Endothelial cell of umbilical vein (primary cell): ENCODE measurements at regions not wholly inside any gene's neighbourhood (a gene's known extent, or its start where the extent isn't known, plus 50 kb on each side); places are given as distances from the start of the nearest gene placed in this dataset.

Experiments used
- BruUV-seq: library from RNA; stranded (reverse); fragments of 400-500 nt; replicated peaks from 2 replicates; lab custom pipeline; 2021; lab: Mats Ljungman, UMichigan
- CTCF ChIA-PET: fragments of 300-600, 350-600 bp; sonication (Branson Sonifier 250); formaldehyde crosslinking; loops from one replicate; lab custom pipeline; 2021; ENCODE audit warnings: antibody characterized with exemption, inconsistent platforms; lab: Charles Lee
- POLR2A ChIA-PET: fragments of 300-600, 350-600 bp; sonication (Branson Sonifier 250); formaldehyde crosslinking; loops from one replicate; lab custom pipeline; 2021; ENCODE audit warnings: antibody characterized with exemption, inconsistent platforms; lab: Charles Lee
- DNase-seq: peaks from one replicate; pipeline ENCODE4 v3.0.0-alpha.2; 2011; ENCODE audit warnings: low read depth, low spot score
- FAIRE-seq: peaks from 2 replicates; lab custom pipeline; 2011; peaks lifted over from hg19 to GRCh38; lab: Jason Lieb, UNC
- H2AFZ ChIP-seq: 2 replicates; pipeline ENCODE4 v1.6.0; 2012; ENCODE audit warnings: low read depth, low read length, control low read depth, inconsistent platforms
- H3K27ac ChIP-seq: 2 replicates; pipeline ENCODE4 v1.5.1; 2011; ENCODE audit warnings: low read depth, mild to moderate bottlenecking, control low read depth, low read length, moderate library complexity; ENCODE audit not compliant: insufficient read depth
- H3K27me3 ChIP-seq, 2 experiments: 2 replicates each; pipeline versions ENCODE4 v1.6.0 to v1.6.1; 2011; ENCODE audit warnings: low read length in 2 of 2, mixed read lengths in 1 of 2; ENCODE audit not compliant: control insufficient read depth in 2 of 2, insufficient read depth in 2 of 2
- H3K36me3 ChIP-seq, 2 experiments: 2 replicates in 1 of 2; 3 replicates in 1 of 2; pipeline ENCODE4 v1.5.1; 2011; ENCODE audit warnings: low read length in 2 of 2, mild to moderate bottlenecking in 1 of 2, moderate library complexity in 1 of 2; ENCODE audit not compliant: control insufficient read depth in 2 of 2, insufficient read depth in 2 of 2; ENCODE audit errors: extremely low read depth in 1 of 2
- H3K4me1 ChIP-seq: 3 replicates; pipeline ENCODE4 v1.5.1; 2011; ENCODE audit warnings: mild to moderate bottlenecking, low read length; ENCODE audit not compliant: control insufficient read depth, insufficient read depth; ENCODE audit errors: extremely low read depth
- H3K4me2 ChIP-seq: 2 replicates; pipeline ENCODE4 v1.6.1; 2011; ENCODE audit warnings: low read length, control low read depth, mixed read lengths; ENCODE audit not compliant: insufficient read depth
- H3K4me3 ChIP-seq, 3 experiments: fragments of 200-600 bp in 1 of 3; sonication (generic), shearing (Covaris generic) in 1 of 3; replicated peaks in 1 of 3; 2 replicates each; pipeline ENCODE4 v1.5.1; 2011 to 2016; ENCODE audit warnings: control low read depth in 3 of 3, low read length in 3 of 3, mild to moderate bottlenecking in 2 of 3, inconsistent platforms in 1 of 3, low read depth in 1 of 3, moderate library complexity in 1 of 3; ENCODE audit not compliant: insufficient read depth in 1 of 3
- H3K79me2 ChIP-seq: 2 replicates; pipeline ENCODE4 v1.6.0; 2012; ENCODE audit warnings: low read length, inconsistent platforms; ENCODE audit not compliant: control insufficient read depth, insufficient read depth
- H3K9ac ChIP-seq: replicated peaks from 2 replicates; pipeline ENCODE3; 2011; ENCODE audit warnings: low read length, control low read depth; ENCODE audit not compliant: insufficient read depth; ENCODE audit errors: extremely low read depth
- H3K9me1 ChIP-seq: replicated peaks from 3 replicates; pipeline ENCODE4 v1.6.0; 2011; ENCODE audit warnings: mild to moderate bottlenecking, low read length; ENCODE audit not compliant: control insufficient read depth, insufficient read depth; ENCODE audit errors: extremely low read depth
- H3K9me3 ChIP-seq: replicated peaks from 2 replicates; pipeline ENCODE4 v1.5.1; 2012; ENCODE audit warnings: low read length, inconsistent platforms; ENCODE audit not compliant: control insufficient read depth, insufficient read depth
- H4K20me1 ChIP-seq: replicated peaks from 2 replicates; pipeline ENCODE3; 2011; ENCODE audit warnings: mild to moderate bottlenecking, low read length; ENCODE audit not compliant: control insufficient read depth, insufficient read depth; ENCODE audit errors: extremely low read depth
- EZH2 ChIP-seq: IDR thresholded peaks from 2 replicates; pipeline ENCODE4 v1.6.1; 2012; ENCODE audit warnings: borderline replicate concordance, low read depth, mild to moderate bottlenecking, moderate library complexity, low read length, inconsistent platforms; ENCODE audit not compliant: severe bottlenecking
- FOS ChIP-seq: IDR thresholded peaks from 2 replicates; pipeline ENCODE4 v1.6.1; 2011; ENCODE audit warnings: mild to moderate bottlenecking, low read length, moderate library complexity, borderline replicate concordance; ENCODE audit not compliant: insufficient read depth
- GATA2 ChIP-seq: IDR thresholded peaks from 2 replicates; pipeline ENCODE4 v1.7.0; 2011; ENCODE audit warnings: low read depth, mild to moderate bottlenecking, moderate library complexity, mixed read lengths, low read length; ENCODE audit not compliant: insufficient read length, insufficient read depth
- JUN ChIP-seq: IDR thresholded peaks from 2 replicates; pipeline ENCODE4 v1.6.1; 2011; ENCODE audit warnings: borderline replicate concordance, low read depth; ENCODE audit not compliant: insufficient read length, insufficient read depth
- MYC ChIP-seq: IDR thresholded peaks from one replicate; pipeline ENCODE4 v1.6.1; 2011; ENCODE audit warnings: mild to moderate bottlenecking, low read depth, low read length
- POLR2A ChIP-seq: IDR thresholded peaks from 2 replicates; pipeline ENCODE4 v1.6.1; 2012; ENCODE audit warnings: low read depth, mild to moderate bottlenecking, control low read depth, low read length
- POLR2AphosphoS5 ChIP-seq: IDR thresholded peaks from 2 replicates; pipeline ENCODE4 v1.6.1; 2012; ENCODE audit warnings: low read depth, mild to moderate bottlenecking, control low read depth, low read length, moderate library complexity; ENCODE audit not compliant: insufficient read depth
- dilution Hi-C: fragments of 300-500 bp; cut with MboI; formaldehyde crosslinking; loops from one replicate; pipeline ENCODE4 v1.15.0; 2019; ENCODE audit warnings: low sequenced_read_pairs; ENCODE audit not compliant: extremely low pct_ligation_motif_present
- intact Hi-C: fragments of 100-400 bp; cut with micrococcal nuclease; formaldehyde crosslinking; loops from one replicate; pipeline ENCODE4 v1.10.0; 2022
- TF ChIP-seq, protein P1 (sequence below), 2 donors: IDR thresholded peaks; 1 replicate in 1 of 2; 2 replicates in 1 of 2; pipeline ENCODE4 v1.5.1; 2011; ENCODE audit warnings: low read length in 2 of 2, mild to moderate bottlenecking in 2 of 2, moderate library complexity in 2 of 2, control low read depth in 1 of 2, inconsistent platforms in 1 of 2, low read depth in 1 of 2; ENCODE audit not compliant: insufficient read depth in 1 of 2; ENCODE audit errors: extremely low read depth in 1 of 2
- TF ChIP-seq, protein P2 (sequence below): IDR thresholded peaks from 2 replicates; pipeline ENCODE4 v1.6.1; 2011; ENCODE audit not compliant: insufficient read depth, insufficient read length

DNA sequence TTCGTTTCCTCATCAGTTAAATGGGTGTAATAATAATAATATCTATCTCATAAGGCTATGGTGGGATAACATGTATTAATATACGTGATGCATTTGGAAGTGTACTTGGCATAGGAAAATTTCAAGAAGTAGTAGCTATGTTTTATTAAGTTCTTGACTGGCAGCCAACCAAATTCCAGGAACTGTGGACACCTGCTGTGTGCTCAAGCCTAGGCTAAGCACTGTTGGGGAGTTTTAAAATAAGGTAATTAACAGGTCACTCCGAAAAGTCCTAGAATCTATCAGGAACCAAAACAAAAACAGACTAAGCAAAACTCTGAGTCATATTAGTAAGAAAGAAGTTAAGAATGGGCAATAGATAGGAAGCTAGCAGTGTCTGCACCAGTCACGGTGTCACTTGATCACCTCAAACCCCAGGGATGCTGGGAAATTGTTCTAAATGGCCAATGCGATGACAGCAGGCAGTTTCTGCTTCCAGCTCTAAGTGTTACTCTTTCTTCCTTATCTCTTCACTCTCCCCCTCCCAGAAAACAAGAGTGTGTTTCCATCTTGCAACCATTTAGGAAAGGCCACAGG lies 92.0 kb upstream of the GDF10 start:
- no peak overlapping the region for H3K4me3 ChIP-seq
- no peak overlapping the region for H2AFZ ChIP-seq
- H3K9me1 ChIP-seq, result no peaks in the 10 kb centered on the region
- no peak overlapping the region for H3K27ac ChIP-seq
- POLR2A ChIA-PET, result no interaction called here
- H3K9ac ChIP-seq, result no peak overlapping the region
- dilution Hi-C loops (no loop called here), intact Hi-C loops (no loop called here)
- H3K4me2 ChIP-seq, result no peak overlapping the region
- no TSS peak for BruUV-seq
- TF ChIP-seq JUN, result no peak
- TF ChIP-seq FOS, result no peak
- no peak for TF ChIP-seq EZH2
- H3K27me3 ChIP-seq, result no peaks in the 10 kb centered on the region
- no peak for FAIRE-seq
- DNase-seq, result no peak
- H4K20me1 ChIP-seq, result no peaks in the 10 kb centered on the region
- CTCF ChIA-PET, result no interaction called here
- H3K9me3 ChIP-seq, result no peaks in the 10 kb centered on the region
- H3K36me3 ChIP-seq, result no peaks in the 10 kb centered on the region
- H3K4me1 ChIP-seq, result no peaks in the 10 kb centered on the region
- no peaks in the 10 kb centered on the region for H3K79me2 ChIP-seq

DNA sequence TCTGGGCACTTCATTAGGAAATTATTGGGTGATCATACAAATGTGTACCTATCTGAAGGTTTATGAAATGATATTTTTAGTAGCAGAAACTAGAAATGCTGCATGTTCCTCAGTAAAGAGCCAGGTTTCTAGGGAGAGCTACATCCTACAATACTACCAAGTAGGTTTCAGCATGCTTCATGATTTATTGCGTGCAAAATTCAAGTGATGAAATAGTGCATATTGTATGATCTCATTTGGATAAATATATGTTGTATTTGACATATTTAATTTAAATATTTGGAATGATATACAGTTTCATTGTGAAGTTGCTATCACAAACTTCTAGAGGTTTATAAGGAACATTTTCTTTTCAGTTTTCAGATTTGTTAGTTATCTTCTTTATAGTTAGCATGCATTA lies 90.5 kb upstream of the GDF10 start:
- dilution Hi-C loops, result no loop called here
- ChIA-PET POLR2A (no interaction called here), CTCF (no interaction called here)
- Histone ChIP-seq H2AFZ (no peak overlapping the region), H3K27me3 (no peaks in the 10 kb centered on the region), H3K36me3 (no peaks in the 10 kb centered on the region), H3K27ac (no peak overlapping the region), H3K4me2 (no peak overlapping the region), H3K9ac (no peak overlapping the region), H3K4me3 (no peak overlapping the region), H3K9me1 (no peaks in the 10 kb centered on the region), H3K4me1 (no peaks in the 10 kb centered on the region), H4K20me1 (no peaks in the 10 kb centered on the region), H3K9me3 (no peaks in the 10 kb centered on the region), H3K79me2 (no peaks in the 10 kb centered on the region)
- no peak for TF ChIP-seq EZH2
- TF ChIP-seq, protein P1, sequence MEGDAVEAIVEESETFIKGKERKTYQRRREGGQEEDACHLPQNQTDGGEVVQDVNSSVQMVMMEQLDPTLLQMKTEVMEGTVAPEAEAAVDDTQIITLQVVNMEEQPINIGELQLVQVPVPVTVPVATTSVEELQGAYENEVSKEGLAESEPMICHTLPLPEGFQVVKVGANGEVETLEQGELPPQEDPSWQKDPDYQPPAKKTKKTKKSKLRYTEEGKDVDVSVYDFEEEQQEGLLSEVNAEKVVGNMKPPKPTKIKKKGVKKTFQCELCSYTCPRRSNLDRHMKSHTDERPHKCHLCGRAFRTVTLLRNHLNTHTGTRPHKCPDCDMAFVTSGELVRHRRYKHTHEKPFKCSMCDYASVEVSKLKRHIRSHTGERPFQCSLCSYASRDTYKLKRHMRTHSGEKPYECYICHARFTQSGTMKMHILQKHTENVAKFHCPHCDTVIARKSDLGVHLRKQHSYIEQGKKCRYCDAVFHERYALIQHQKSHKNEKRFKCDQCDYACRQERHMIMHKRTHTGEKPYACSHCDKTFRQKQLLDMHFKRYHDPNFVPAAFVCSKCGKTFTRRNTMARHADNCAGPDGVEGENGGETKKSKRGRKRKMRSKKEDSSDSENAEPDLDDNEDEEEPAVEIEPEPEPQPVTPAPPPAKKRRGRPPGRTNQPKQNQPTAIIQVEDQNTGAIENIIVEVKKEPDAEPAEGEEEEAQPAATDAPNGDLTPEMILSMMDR (IDR thresholded peaks at IDR 0.05; ENCODE audit: extremely low read depth in 1 of 2, insufficient read depth in 1 of 2, low read depth in 1 of 2, low read length in 2 of 2), result no peak
- no peak for TF ChIP-seq JUN
- TF ChIP-seq, protein P2, sequence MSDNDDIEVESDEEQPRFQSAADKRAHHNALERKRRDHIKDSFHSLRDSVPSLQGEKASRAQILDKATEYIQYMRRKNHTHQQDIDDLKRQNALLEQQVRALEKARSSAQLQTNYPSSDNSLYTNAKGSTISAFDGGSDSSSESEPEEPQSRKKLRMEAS, result no peak
- TF ChIP-seq POLR2A, result no peak
- TF ChIP-seq POLR2AphosphoS5, result no peak
- no peak for TF ChIP-seq MYC
- TF ChIP-seq GATA2, result no peak
- TF ChIP-seq FOS, result no peak
- FAIRE-seq (no peak), DNase-seq (no peak)
- no TSS peak for BruUV-seq
- intact Hi-C loops, result no loop called here
